ENCODE measurements at regions not wholly inside any gene's neighbourhood (a gene's known extent, or its start where the extent isn't known, plus 50 kb on each side); places are given as distances from the start of the nearest gene placed in this dataset.

DNA sequence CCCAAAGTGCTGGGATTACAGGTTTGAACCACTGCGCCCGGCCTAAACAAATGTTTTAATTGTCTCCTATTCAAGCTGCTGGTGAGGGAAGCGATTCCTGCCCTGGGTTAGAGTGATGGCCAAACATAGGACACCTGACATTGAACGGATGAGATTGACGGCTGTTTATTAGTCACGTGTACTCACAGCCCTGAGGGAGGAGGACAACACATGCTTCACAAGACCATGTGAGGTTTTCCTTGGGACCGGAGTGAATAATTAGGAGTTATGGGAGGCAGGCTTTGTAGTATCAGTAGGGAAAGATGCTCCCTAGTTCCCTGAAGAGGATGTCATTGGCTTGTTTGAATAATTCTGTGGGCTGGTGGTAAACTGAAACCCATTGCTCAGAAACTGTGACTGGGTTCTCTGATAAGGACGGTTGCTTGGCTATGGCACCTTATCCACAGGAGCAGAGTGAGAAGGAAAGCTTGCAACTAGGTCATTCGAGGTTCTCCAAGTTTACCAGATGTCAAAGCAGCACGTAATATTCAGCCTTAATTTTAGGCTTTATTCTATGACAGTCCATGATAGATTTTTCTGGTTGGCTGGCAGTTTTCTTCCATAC is 245.8 kb downstream of the PLA2G4A start:
- intact Hi-C loops (cut with DNase I), result no loop called here
- TF ChIP-seq POLR2A (IDR thresholded peaks at IDR 0.05), result no peak
- TF ChIP-seq, protein P1, sequence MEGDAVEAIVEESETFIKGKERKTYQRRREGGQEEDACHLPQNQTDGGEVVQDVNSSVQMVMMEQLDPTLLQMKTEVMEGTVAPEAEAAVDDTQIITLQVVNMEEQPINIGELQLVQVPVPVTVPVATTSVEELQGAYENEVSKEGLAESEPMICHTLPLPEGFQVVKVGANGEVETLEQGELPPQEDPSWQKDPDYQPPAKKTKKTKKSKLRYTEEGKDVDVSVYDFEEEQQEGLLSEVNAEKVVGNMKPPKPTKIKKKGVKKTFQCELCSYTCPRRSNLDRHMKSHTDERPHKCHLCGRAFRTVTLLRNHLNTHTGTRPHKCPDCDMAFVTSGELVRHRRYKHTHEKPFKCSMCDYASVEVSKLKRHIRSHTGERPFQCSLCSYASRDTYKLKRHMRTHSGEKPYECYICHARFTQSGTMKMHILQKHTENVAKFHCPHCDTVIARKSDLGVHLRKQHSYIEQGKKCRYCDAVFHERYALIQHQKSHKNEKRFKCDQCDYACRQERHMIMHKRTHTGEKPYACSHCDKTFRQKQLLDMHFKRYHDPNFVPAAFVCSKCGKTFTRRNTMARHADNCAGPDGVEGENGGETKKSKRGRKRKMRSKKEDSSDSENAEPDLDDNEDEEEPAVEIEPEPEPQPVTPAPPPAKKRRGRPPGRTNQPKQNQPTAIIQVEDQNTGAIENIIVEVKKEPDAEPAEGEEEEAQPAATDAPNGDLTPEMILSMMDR (IDR thresholded peaks at IDR 0.05), result no peak

DNA sequence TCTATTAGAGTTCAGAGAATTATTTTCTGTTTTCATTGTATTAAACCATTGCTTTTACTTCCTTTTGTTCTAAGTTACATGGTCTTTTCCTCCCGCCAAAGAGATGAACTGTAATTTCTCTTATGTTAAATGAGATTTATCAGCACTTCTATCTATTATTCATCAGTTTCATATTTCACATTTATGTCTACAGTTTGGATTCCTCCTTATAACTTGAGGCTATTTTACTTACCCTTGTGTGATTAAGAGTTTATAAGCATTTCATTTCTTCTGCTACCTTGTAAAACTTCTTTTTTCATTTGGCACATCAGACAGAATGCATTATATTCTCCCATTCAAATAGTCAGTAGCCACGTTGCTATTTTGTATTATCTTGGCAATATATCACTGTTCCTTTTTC is 248.2 kb downstream of the PLA2G4A start:
- intact Hi-C loops (cut with DNase I), result no loop called here
- TF ChIP-seq, protein P1 (IDR thresholded peaks at IDR 0.05), result no peak
- no peak for TF ChIP-seq POLR2A (IDR thresholded peaks at IDR 0.05)
- WGBS, 2 donors, result 41 to 59% methylated on average over 2 of the region's 2 CpGs
- Histone ChIP-seq H3K4me1 (no peaks in the 10 kb centered on the region), H3K27ac (no peak overlapping the region), H3K36me3 (no peaks in the 10 kb centered on the region), H3K4me3 (no peak overlapping the region), H3K27me3 (no peaks in the 10 kb centered on the region), H3K9me3 (no peaks in the 10 kb centered on the region)
- DNase-seq, result no peak

More for the DNA sequence above, 245.8 kb downstream of the PLA2G4A start:
- Histone ChIP-seq H3K4me1 (no peaks in the 10 kb centered on the region), H3K27ac (no peak overlapping the region), H3K36me3 (no peaks in the 10 kb centered on the region), H3K27me3 (no peaks in the 10 kb centered on the region), H3K9me3 (no peaks in the 10 kb centered on the region), H3K4me3 (no peak overlapping the region)
- 82 to 85% methylated on average over 8 to 10 of the region's 10 CpGs for WGBS, 2 donors
- no peak for DNase-seq

DNA sequence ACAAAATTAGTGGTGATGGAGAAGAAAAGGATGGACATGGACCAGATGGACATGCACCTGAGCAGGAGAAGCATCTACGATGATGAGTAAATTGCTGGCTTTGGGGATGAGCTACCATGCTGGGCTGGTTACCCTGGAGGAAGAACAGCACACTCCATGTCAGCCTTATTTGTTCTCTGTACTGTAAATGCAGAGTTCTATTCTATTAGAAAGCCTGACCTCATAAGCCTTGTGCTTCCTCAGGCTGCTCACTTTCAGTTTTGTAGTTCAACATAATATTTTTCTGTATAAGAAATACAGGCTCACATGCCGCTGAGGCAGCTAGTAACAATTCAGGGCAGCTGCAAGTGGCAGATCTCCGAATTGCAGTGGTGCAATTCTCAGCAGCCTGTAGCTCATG is 249.6 kb downstream of the PLA2G4A start:
- DNase-seq, result no peak
- no peaks in the 10 kb centered on the region for H3K27me3 ChIP-seq
- H3K4me3 ChIP-seq, result no peak overlapping the region
- intact Hi-C loops (cut with DNase I), result no loop called here
- H3K36me3 ChIP-seq, result no peaks in the 10 kb centered on the region
- 80 to 86% methylated on average over 3 of the region's 3 CpGs for WGBS, 2 donors
- TF ChIP-seq POLR2A (IDR thresholded peaks at IDR 0.05), result no peak
- TF ChIP-seq, protein P1 (IDR thresholded peaks at IDR 0.05), result no peak
- H3K9me3 ChIP-seq, result no peaks in the 10 kb centered on the region
- H3K27ac ChIP-seq, result no peak overlapping the region
- H3K4me1 ChIP-seq, result no peaks in the 10 kb centered on the region

DNA sequence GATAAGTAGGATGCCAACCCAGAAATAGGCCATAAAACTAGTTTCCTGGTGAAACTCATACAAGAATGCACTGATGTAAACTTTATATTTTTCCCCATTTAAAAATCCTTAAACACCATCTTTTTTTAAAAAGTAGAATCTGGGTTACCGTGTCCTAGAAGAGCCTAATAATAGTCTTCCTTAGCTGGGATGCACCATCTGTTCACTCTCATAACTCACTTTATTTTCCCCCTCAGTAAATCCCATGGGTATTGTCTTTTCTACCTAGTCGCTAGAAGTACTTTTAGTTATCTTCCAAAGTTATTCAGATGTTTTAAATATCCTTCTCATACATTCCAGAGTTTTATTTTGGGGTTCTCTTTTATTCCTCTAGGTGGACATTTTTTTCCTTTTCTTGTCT is 250.2 kb downstream of the PLA2G4A start:
- Histone ChIP-seq H3K9me3 (no peaks in the 10 kb centered on the region), H3K4me3 (no peak overlapping the region), H3K36me3 (no peaks in the 10 kb centered on the region), H3K27me3 (no peaks in the 10 kb centered on the region), H3K4me1 (no peaks in the 10 kb centered on the region), H3K27ac (no peak overlapping the region)
- intact Hi-C loops (cut with DNase I), result no loop called here
- DNase-seq, result no peak
- 74 to 76% methylated on average over 2 of the region's 2 CpGs for WGBS, 2 donors
- TF ChIP-seq POLR2A (IDR thresholded peaks at IDR 0.05), result no peak
- TF ChIP-seq, protein P1 (IDR thresholded peaks at IDR 0.05), result no peak

DNA sequence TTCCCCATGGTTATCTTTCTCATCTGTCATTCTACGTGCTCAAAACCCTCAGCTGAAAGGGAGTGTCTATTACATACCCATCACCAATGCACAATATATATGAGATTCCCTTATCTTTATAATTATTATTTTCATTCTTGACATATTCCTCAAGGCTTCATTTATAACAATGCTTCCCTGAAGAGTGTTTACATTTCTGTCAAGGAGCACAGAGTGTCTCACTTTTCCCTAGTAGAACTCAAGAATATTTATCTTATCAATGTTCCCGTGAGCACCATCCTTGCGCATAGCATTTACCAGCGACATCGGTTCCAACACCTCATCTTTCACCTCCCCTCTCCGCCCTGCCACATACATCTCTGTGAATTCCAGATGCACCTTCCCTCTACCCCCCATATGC is 250.6 kb downstream of the PLA2G4A start:
- no peaks in the 10 kb centered on the region for H3K27me3 ChIP-seq
- H3K4me3 ChIP-seq, result no peak overlapping the region
- H3K36me3 ChIP-seq, result no peaks in the 10 kb centered on the region
- H3K27ac ChIP-seq, result no peak overlapping the region
- no peaks in the 10 kb centered on the region for H3K9me3 ChIP-seq
- WGBS, 2 donors, result 70 to 78% methylated on average over 6 of the region's 6 CpGs
- no peaks in the 10 kb centered on the region for H3K4me1 ChIP-seq
- intact Hi-C loops (cut with DNase I), result no loop called here
- DNase-seq, result no peak
- TF ChIP-seq POLR2A (IDR thresholded peaks at IDR 0.05), result no peak
- TF ChIP-seq, protein P1 (IDR thresholded peaks at IDR 0.05), result no peak

Data from esophagus squamous epithelium (tissue), 5 donors.